IMR-90 (cell line): ENCODE measurements at regions not wholly inside any gene's neighbourhood (a gene's known extent, or its start where the extent isn't known, plus 50 kb on each side); places are given as distances from the start of the nearest gene placed in this dataset.
A peak's percentile ranks its signal among the peaks of the same experiment; 100 is the strongest.

Experiments used
- ATAC-seq: fragments of 200-7000 bp; cut with Tn5 transposase; 2 replicates; pipeline ENCODE4 v1.9.1; 2020; ENCODE audit warnings: low read depth, mild to moderate bottlenecking, moderate library complexity
- BruUV-seq: library from RNA; stranded (reverse); fragments of 400-500 nt; replicated peaks from 2 replicates; lab custom pipeline; 2021; lab: Mats Ljungman, UMichigan
- CTCF ChIA-PET: fragments of 300-600 bp; formaldehyde crosslinking; extraction: SDS; loops from one replicate; lab custom pipeline; 2021; ENCODE audit warnings: antibody characterized with exemption; lab: Yijun Ruan, JAX
- POLR2A ChIA-PET: fragments of 300-600 bp; sonication (Branson Sonifier 250); formaldehyde crosslinking; loops from one replicate; lab custom pipeline; 2022; ENCODE audit warnings: antibody characterized with exemption; ENCODE audit not compliant: unreplicated experiment; lab: Charles Lee
- DNase-seq: peaks from one replicate; pipeline ENCODE4 v3.0.0; 2013
- H2AFZ ChIP-seq: replicated peaks from 2 replicates; pipeline ENCODE3; 2013; ENCODE audit warnings: low read length, mild to moderate bottlenecking; ENCODE audit not compliant: poor library complexity
- H2AK5ac ChIP-seq: 2 replicates; pipeline ENCODE4 v1.6.1; 2013; ENCODE audit warnings: low read depth, low read length, inconsistent platforms
- H2AK9ac ChIP-seq: replicated peaks from 2 replicates; pipeline ENCODE3; 2013; ENCODE audit warnings: mild to moderate bottlenecking, low read depth, low read length, moderate library complexity; ENCODE audit not compliant: poor library complexity
- H2BK120ac ChIP-seq: 2 replicates; pipeline ENCODE4 v1.6.1; 2013; ENCODE audit warnings: low read depth, low read length, inconsistent platforms
- H2BK15ac ChIP-seq: 3 replicates; pipeline ENCODE4 v1.6.1; 2013; ENCODE audit warnings: low read depth, low read length, inconsistent platforms
- H2BK20ac ChIP-seq: 2 replicates; pipeline ENCODE4 v1.6.1; 2013; ENCODE audit warnings: low read depth, mild to moderate bottlenecking, inconsistent platforms, low read length, moderate library complexity
- H2BK5ac ChIP-seq: 2 replicates; pipeline ENCODE4 v1.6.1; 2013; ENCODE audit warnings: mild to moderate bottlenecking, low read depth, low read length, inconsistent platforms; ENCODE audit not compliant: poor library complexity, severe bottlenecking
- H3K14ac ChIP-seq: replicated peaks from 2 replicates; pipeline ENCODE4 v1.6.1; 2013; ENCODE audit warnings: low read depth, low read length, inconsistent platforms
- H3K18ac ChIP-seq: 2 replicates; pipeline ENCODE4 v1.6.1; 2013; ENCODE audit warnings: low read depth, low read length, control low read depth
- H3K23ac ChIP-seq: 2 replicates; pipeline ENCODE4 v1.6.1; 2013; ENCODE audit warnings: low read depth, low read length, inconsistent platforms
- H3K27ac ChIP-seq: 2 replicates; pipeline ENCODE4 v1.5.1; 2013; ENCODE audit warnings: mild to moderate bottlenecking, control low read depth, low read length; ENCODE audit not compliant: insufficient read depth
- H3K27me3 ChIP-seq: 2 replicates; pipeline ENCODE4 v1.6.1; 2013; ENCODE audit warnings: low read length; ENCODE audit not compliant: control insufficient read depth, insufficient read depth
- H3K36me3 ChIP-seq: 2 replicates; pipeline ENCODE4 v1.6.1; 2013; ENCODE audit warnings: low read length, mixed read lengths; ENCODE audit not compliant: control insufficient read depth, insufficient read depth
- H3K4ac ChIP-seq: 2 replicates; pipeline ENCODE4 v1.6.1; 2013; ENCODE audit warnings: low read depth, low read length, inconsistent platforms
- H3K4me1 ChIP-seq: 2 replicates; pipeline ENCODE4 v1.6.1; 2013; ENCODE audit warnings: low read length, mixed read lengths; ENCODE audit not compliant: control insufficient read depth, insufficient read depth
- H3K4me2 ChIP-seq: 2 replicates; pipeline ENCODE4 v1.6.1; 2013; ENCODE audit warnings: low read depth, mild to moderate bottlenecking, control low read depth, low read length, moderate library complexity
- H3K4me3 ChIP-seq: 2 replicates; pipeline ENCODE4 v1.5.1; 2013; ENCODE audit warnings: low read depth, mild to moderate bottlenecking, control low read depth, low read length, moderate library complexity; ENCODE audit not compliant: insufficient read depth
- H3K56ac ChIP-seq: 2 replicates; pipeline ENCODE4 v1.6.1; 2013; ENCODE audit warnings: low read length, inconsistent platforms; ENCODE audit not compliant: insufficient read depth; ENCODE audit errors: extremely low read depth
- H3K79me1 ChIP-seq, 2 experiments: 2 replicates each; pipeline ENCODE4 v1.6.1; 2013; ENCODE audit warnings: low read length in 2 of 2, inconsistent platforms in 1 of 2, low read depth in 1 of 2
- H3K9ac ChIP-seq: 2 replicates; pipeline ENCODE4 v1.6.1; 2013; ENCODE audit warnings: low read depth, low read length, control low read depth
- H3K9me1 ChIP-seq: 2 replicates; pipeline ENCODE4 v1.6.1; 2013; ENCODE audit warnings: low read length, inconsistent platforms; ENCODE audit not compliant: insufficient read depth
- H3K9me3 ChIP-seq: 2 replicates; pipeline ENCODE4 v1.6.1; 2013; ENCODE audit warnings: low read length; ENCODE audit not compliant: control insufficient read depth, insufficient read depth
- H4K20me1 ChIP-seq: 2 replicates; pipeline ENCODE4 v1.6.1; 2013; ENCODE audit warnings: low read length, inconsistent platforms; ENCODE audit not compliant: insufficient read depth
- H4K5ac ChIP-seq: 2 replicates; pipeline ENCODE4 v1.6.1; 2013; ENCODE audit warnings: mild to moderate bottlenecking, low read depth, low read length, control low read depth
- H4K8ac ChIP-seq, 2 experiments: 2 replicates each; pipeline ENCODE4 v1.6.1; 2013; ENCODE audit warnings: low read depth in 2 of 2, low read length in 2 of 2, control low read depth in 1 of 2, inconsistent platforms in 1 of 2
- H4K91ac ChIP-seq: 2 replicates; pipeline ENCODE4 v1.6.1; 2013; ENCODE audit warnings: low read depth, low read length, inconsistent platforms; ENCODE audit not compliant: insufficient read depth
- MXI1 ChIP-seq: IDR thresholded peaks from 2 replicates; pipeline ENCODE4 v1.6.1; 2012; ENCODE audit warnings: low read depth, mild to moderate bottlenecking, low read length, moderate library complexity, borderline replicate concordance
- POLR2A ChIP-seq: IDR thresholded peaks from 2 replicates; pipeline ENCODE4 v1.6.1; 2012; ENCODE audit warnings: mild to moderate bottlenecking, low read depth, low read length
- WGBS, 2 experiments: methylation state at CpG; one replicate each; pipeline versions ENCODE4 v1.1.5 to v1.1.7; 2013; ENCODE audit warnings: missing lambda C conversion rate in 2 of 2; ENCODE audit not compliant: insufficient read length in 1 of 2; ENCODE audit errors: extremely low coverage in 2 of 2; 5-methylcytosine and 5-hydroxymethylcytosine counted together
- dilution Hi-C: fragments of 300-500 bp; cut with HindIII; formaldehyde crosslinking; loops from one replicate; pipeline ENCODE4 v1.14.3; 2018; ENCODE audit warnings: low sequenced_read_pairs; ENCODE audit not compliant: unreplicated experiment
- in situ Hi-C: fragments of 300-500 bp; cut with MboI; formaldehyde crosslinking; loops from 3 replicates; pipeline ENCODE4 v1.14.3; 2019; ENCODE audit warnings: low sequenced_read_pairs, inconsistent platforms, mixed read lengths
- intact Hi-C: fragments of 100-400 bp; cut with micrococcal nuclease; formaldehyde crosslinking; loops from 2 replicates; pipeline ENCODE4 v1.10.0; 2022
- TF ChIP-seq, protein P1 (sequence below): conservative IDR thresholded peaks from 2 replicates; pipeline ENCODE4 v1.5.1; 2012; ENCODE audit warnings: mild to moderate bottlenecking, low read depth, low read length, improper control_type of control experiment

DNA sequence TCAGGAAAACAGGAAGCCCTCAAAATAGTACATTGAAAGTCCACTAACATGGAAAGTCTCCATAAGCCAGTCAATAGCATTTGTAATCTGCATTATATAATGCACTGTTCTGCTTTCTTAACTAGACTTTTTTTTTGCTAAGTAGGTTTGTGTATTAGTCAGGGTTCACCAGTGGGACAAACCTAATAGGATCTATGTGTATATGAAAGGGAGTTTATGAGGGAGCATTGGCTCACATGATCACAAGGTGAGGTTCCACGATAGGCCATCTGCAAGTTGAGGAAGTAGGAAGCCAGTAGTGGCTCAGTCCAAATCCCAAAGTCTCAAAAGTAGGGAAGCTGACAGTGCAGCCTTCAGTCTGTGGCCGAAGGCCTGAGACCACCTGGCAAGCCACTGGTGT lies 116.0 kb downstream of the MXRA5 start:
- Histone ChIP-seq H3K18ac (no peak overlapping the region), H3K4me3 (no peak overlapping the region), H2BK20ac (no peak overlapping the region), H3K23ac (no peak overlapping the region), H4K20me1 (no peaks in the 10 kb centered on the region), H3K9ac (no peak overlapping the region), H2BK15ac (no peak overlapping the region; the same call in 2 of the 3 replicates), H3K4me1 (peaks cover 1% of the 10 kb centered on the region; the same call in 1 of the 2 replicates), H2BK120ac (no peak overlapping the region), H4K5ac (no peak overlapping the region), H4K8ac (no peak overlapping the region), H2AK9ac (no peak overlapping the region), H4K91ac (no peak overlapping the region), H2AFZ (no peak overlapping the region), H3K56ac (no peak overlapping the region), H3K4me2 (no peak overlapping the region), H2BK5ac (no peak overlapping the region), H3K27ac (no peak overlapping the region), H3K79me1 (no peaks in the 10 kb centered on the region), H3K36me3 (no peaks in the 10 kb centered on the region), H3K4ac (no peak overlapping the region), H3K9me3 (no peaks in the 10 kb centered on the region), H3K27me3 (no peaks in the 10 kb centered on the region), H3K14ac (no peak overlapping the region), H2AK5ac (no peak overlapping the region), H3K9me1 (no peaks in the 10 kb centered on the region; the same call in 1 of the 2 replicates)
- ChIA-PET CTCF (interaction anchor here (0.6 kb wide), 1 partner anchor 590 kb away, joined by 4 read pairs; no protein-coding TSS in a partner anchor), POLR2A (no interaction called here)
- in situ Hi-C loops: no loop called here
- ATAC-seq: no peak
- intact Hi-C loops: no loop called here
- DNase-seq: peak; percentile 30
- no TSS peak for BruUV-seq
- dilution Hi-C loops: no loop called here
- 86% methylated on average over 1 of the region's 2 CpGs; no CpG with 5 or more reads in 1 of the 2 experiments for WGBS, 2 experiments
- TF ChIP-seq POLR2A (no peak), MXI1 (no peak)
- TF ChIP-seq, protein P1, sequence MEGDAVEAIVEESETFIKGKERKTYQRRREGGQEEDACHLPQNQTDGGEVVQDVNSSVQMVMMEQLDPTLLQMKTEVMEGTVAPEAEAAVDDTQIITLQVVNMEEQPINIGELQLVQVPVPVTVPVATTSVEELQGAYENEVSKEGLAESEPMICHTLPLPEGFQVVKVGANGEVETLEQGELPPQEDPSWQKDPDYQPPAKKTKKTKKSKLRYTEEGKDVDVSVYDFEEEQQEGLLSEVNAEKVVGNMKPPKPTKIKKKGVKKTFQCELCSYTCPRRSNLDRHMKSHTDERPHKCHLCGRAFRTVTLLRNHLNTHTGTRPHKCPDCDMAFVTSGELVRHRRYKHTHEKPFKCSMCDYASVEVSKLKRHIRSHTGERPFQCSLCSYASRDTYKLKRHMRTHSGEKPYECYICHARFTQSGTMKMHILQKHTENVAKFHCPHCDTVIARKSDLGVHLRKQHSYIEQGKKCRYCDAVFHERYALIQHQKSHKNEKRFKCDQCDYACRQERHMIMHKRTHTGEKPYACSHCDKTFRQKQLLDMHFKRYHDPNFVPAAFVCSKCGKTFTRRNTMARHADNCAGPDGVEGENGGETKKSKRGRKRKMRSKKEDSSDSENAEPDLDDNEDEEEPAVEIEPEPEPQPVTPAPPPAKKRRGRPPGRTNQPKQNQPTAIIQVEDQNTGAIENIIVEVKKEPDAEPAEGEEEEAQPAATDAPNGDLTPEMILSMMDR: no peak
